ENCODE measurements at regions not wholly inside any gene's neighbourhood (a gene's known extent, or its start where the extent isn't known, plus 50 kb on each side); places are given as distances from the start of the nearest gene placed in this dataset.

GRCh38 chr12:41731061-41731460 is 413.6 kb downstream of the GXYLT1 start:
- WGBS (ENCODE audit: insufficient coverage) = no CpG with 5 or more reads among the region's 2 CpGs
- Histone ChIP-seq H3K27ac (ENCODE audit: low read depth, low read length) (no peak overlapping the region), H3K9me3 (ENCODE audit: control insufficient read depth, insufficient read depth, low read length) (no peaks in the 10 kb centered on the region), H3K36me3 (ENCODE audit: control insufficient read depth, insufficient read depth, low read length) (no peaks in the 10 kb centered on the region), H3K27me3 (ENCODE audit: control insufficient read depth, insufficient read depth, low read length) (no peaks in the 10 kb centered on the region), H3K4me1 (ENCODE audit: control insufficient read depth, insufficient read depth, low read length) (no peaks in the 10 kb centered on the region), H3K4me3 (ENCODE audit: low read depth, low read length) (no peak overlapping the region)
- peak in 2 of 6 donors; percentile 11 to 84 for DNase-seq (ENCODE audit: low read depth in 4 of 6, low spot score in 6 of 6)

GRCh38 chr12:41724216-41724615 is 420.5 kb downstream of the GXYLT1 start:
- no peaks in the 10 kb centered on the region for H3K9me3 ChIP-seq (ENCODE audit: control insufficient read depth, insufficient read depth, low read length)
- H3K4me3 ChIP-seq (ENCODE audit: low read depth, low read length) = no peak overlapping the region
- no peaks in the 10 kb centered on the region for H3K27me3 ChIP-seq (ENCODE audit: control insufficient read depth, insufficient read depth, low read length)
- DNase-seq (ENCODE audit: low read depth in 4 of 6, low spot score in 6 of 6) = no peak
- H3K27ac ChIP-seq (ENCODE audit: low read depth, low read length) = no peak overlapping the region
- 60% methylated on average over 2 of the region's 2 CpGs for WGBS (ENCODE audit: insufficient coverage)
- H3K4me1 ChIP-seq (ENCODE audit: control insufficient read depth, insufficient read depth, low read length) = no peaks in the 10 kb centered on the region
- no peaks in the 10 kb centered on the region for H3K36me3 ChIP-seq (ENCODE audit: control insufficient read depth, insufficient read depth, low read length)

GRCh38 chr12:41719214-41719613 is 425.5 kb downstream of the GXYLT1 start:
- Histone ChIP-seq H3K4me1 (ENCODE audit: control insufficient read depth, insufficient read depth, low read length) (no peaks in the 10 kb centered on the region), H3K36me3 (ENCODE audit: control insufficient read depth, insufficient read depth, low read length) (no peaks in the 10 kb centered on the region), H3K9me3 (ENCODE audit: control insufficient read depth, insufficient read depth, low read length) (no peaks in the 10 kb centered on the region), H3K4me3 (ENCODE audit: low read depth, low read length) (no peak overlapping the region), H3K27ac (ENCODE audit: low read depth, low read length) (no peak overlapping the region), H3K27me3 (ENCODE audit: control insufficient read depth, insufficient read depth, low read length) (no peaks in the 10 kb centered on the region)
- WGBS (ENCODE audit: insufficient coverage) = 60% methylated on average over 1 of the region's 3 CpGs
- no peak for DNase-seq (ENCODE audit: low read depth in 4 of 6, low spot score in 6 of 6)

GRCh38 chr12:41715256-41715655 is 429.4 kb downstream of the GXYLT1 start:
- DNase-seq (ENCODE audit: low read depth in 4 of 6, low spot score in 6 of 6) = no peak
- Histone ChIP-seq H3K4me3 (ENCODE audit: low read depth, low read length) (no peak overlapping the region), H3K27me3 (ENCODE audit: control insufficient read depth, insufficient read depth, low read length) (no peaks in the 10 kb centered on the region), H3K9me3 (ENCODE audit: control insufficient read depth, insufficient read depth, low read length) (no peaks in the 10 kb centered on the region), H3K4me1 (ENCODE audit: control insufficient read depth, insufficient read depth, low read length) (no peaks in the 10 kb centered on the region), H3K27ac (ENCODE audit: low read depth, low read length) (no peak overlapping the region), H3K36me3 (ENCODE audit: control insufficient read depth, insufficient read depth, low read length) (no peaks in the 10 kb centered on the region)
- no CpG with 5 or more reads among the region's 3 CpGs for WGBS (ENCODE audit: insufficient coverage)

GRCh38 chr12:41709463-41710285 is 435.0 kb downstream of the GXYLT1 start:
- H3K9me3 ChIP-seq (ENCODE audit: control insufficient read depth, insufficient read depth, low read length) = no peaks in the 10 kb centered on the region
- H3K27me3 ChIP-seq (ENCODE audit: control insufficient read depth, insufficient read depth, low read length) = no peaks in the 10 kb centered on the region
- WGBS (ENCODE audit: insufficient coverage) = 47% methylated on average over 2 of the region's 5 CpGs
- no peaks in the 10 kb centered on the region for H3K4me1 ChIP-seq (ENCODE audit: control insufficient read depth, insufficient read depth, low read length)
- no peaks in the 10 kb centered on the region for H3K36me3 ChIP-seq (ENCODE audit: control insufficient read depth, insufficient read depth, low read length)
- H3K27ac ChIP-seq (ENCODE audit: low read depth, low read length) = no peak overlapping the region
- no peak overlapping the region for H3K4me3 ChIP-seq (ENCODE audit: low read depth, low read length)
- DNase-seq (ENCODE audit: low read depth in 4 of 6, low spot score in 6 of 6) = peak in 1 of 6 donors; percentile 25

- no peak overlapping the region for H3K4me3 ChIP-seq (ENCODE audit: low read depth, low read length)
- H3K27ac ChIP-seq (ENCODE audit: low read depth, low read length) = no peak overlapping the region
- DNase-seq (ENCODE audit: low read depth in 4 of 6, low spot score in 6 of 6) = peak in 2 of 6 donors; percentile 39 to 43
- WGBS (ENCODE audit: insufficient coverage) = 59% methylated on average over 2 of the region's 3 CpGs
- no peaks in the 10 kb centered on the region for H3K4me1 ChIP-seq (ENCODE audit: control insufficient read depth, insufficient read depth, low read length)
- no peaks in the 10 kb centered on the region for H3K36me3 ChIP-seq (ENCODE audit: control insufficient read depth, insufficient read depth, low read length)
- H3K27me3 ChIP-seq (ENCODE audit: control insufficient read depth, insufficient read depth, low read length) = no peaks in the 10 kb centered on the region
- H3K9me3 ChIP-seq (ENCODE audit: control insufficient read depth, insufficient read depth, low read length) = no peaks in the 10 kb centered on the region
Observed at GRCh38 chr12:41709012-41709411, 435.7 kb downstream of the GXYLT1 start.

GRCh38 chr12:41706376-41706775 is 438.3 kb downstream of the GXYLT1 start:
- H3K27ac ChIP-seq (ENCODE audit: low read depth, low read length) = no peak overlapping the region
- no peaks in the 10 kb centered on the region for H3K9me3 ChIP-seq (ENCODE audit: control insufficient read depth, insufficient read depth, low read length)
- H3K36me3 ChIP-seq (ENCODE audit: control insufficient read depth, insufficient read depth, low read length) = no peaks in the 10 kb centered on the region
- no peak overlapping the region for H3K4me3 ChIP-seq (ENCODE audit: low read depth, low read length)
- DNase-seq (ENCODE audit: low read depth in 4 of 6, low spot score in 6 of 6) = no peak
- no peaks in the 10 kb centered on the region for H3K4me1 ChIP-seq (ENCODE audit: control insufficient read depth, insufficient read depth, low read length)
- WGBS (ENCODE audit: insufficient coverage) = no CpG with 5 or more reads among the region's 1 CpG
- no peaks in the 10 kb centered on the region for H3K27me3 ChIP-seq (ENCODE audit: control insufficient read depth, insufficient read depth, low read length)

GRCh38 chr12:41701943-41702601 is 442.6 kb downstream of the GXYLT1 start:
- no CpG with 5 or more reads among the region's 2 CpGs for WGBS (ENCODE audit: insufficient coverage)
- Histone ChIP-seq H3K36me3 (ENCODE audit: control insufficient read depth, insufficient read depth, low read length) (no peaks in the 10 kb centered on the region), H3K27ac (ENCODE audit: low read depth, low read length) (no peak overlapping the region), H3K9me3 (ENCODE audit: control insufficient read depth, insufficient read depth, low read length) (no peaks in the 10 kb centered on the region), H3K27me3 (ENCODE audit: control insufficient read depth, insufficient read depth, low read length) (no peaks in the 10 kb centered on the region), H3K4me3 (ENCODE audit: low read depth, low read length) (no peak overlapping the region), H3K4me1 (ENCODE audit: control insufficient read depth, insufficient read depth, low read length) (no peaks in the 10 kb centered on the region)
- peak in 1 of 6 donors; percentile 69 for DNase-seq (ENCODE audit: low read depth in 4 of 6, low spot score in 6 of 6)

GRCh38 chr12:41700940-41701339 is 443.7 kb downstream of the GXYLT1 start:
- Histone ChIP-seq H3K4me1 (ENCODE audit: control insufficient read depth, insufficient read depth, low read length) (no peaks in the 10 kb centered on the region), H3K27me3 (ENCODE audit: control insufficient read depth, insufficient read depth, low read length) (no peaks in the 10 kb centered on the region), H3K36me3 (ENCODE audit: control insufficient read depth, insufficient read depth, low read length) (no peaks in the 10 kb centered on the region), H3K9me3 (ENCODE audit: control insufficient read depth, insufficient read depth, low read length) (no peaks in the 10 kb centered on the region), H3K27ac (ENCODE audit: low read depth, low read length) (no peak overlapping the region), H3K4me3 (ENCODE audit: low read depth, low read length) (no peak overlapping the region)
- WGBS (ENCODE audit: insufficient coverage) = 76% methylated on average over 2 of the region's 4 CpGs
- no peak for DNase-seq (ENCODE audit: low read depth in 4 of 6, low spot score in 6 of 6)

GRCh38 chr12:41699658-41700057 is 445.0 kb downstream of the GXYLT1 start:
- H3K4me3 ChIP-seq (ENCODE audit: low read depth, low read length) = no peak overlapping the region
- H3K27me3 ChIP-seq (ENCODE audit: control insufficient read depth, insufficient read depth, low read length) = no peaks in the 10 kb centered on the region
- H3K9me3 ChIP-seq (ENCODE audit: control insufficient read depth, insufficient read depth, low read length) = no peaks in the 10 kb centered on the region
- no peak overlapping the region for H3K27ac ChIP-seq (ENCODE audit: low read depth, low read length)
- 88% methylated on average over 3 of the region's 3 CpGs for WGBS (ENCODE audit: insufficient coverage)
- H3K36me3 ChIP-seq (ENCODE audit: control insufficient read depth, insufficient read depth, low read length) = no peaks in the 10 kb centered on the region
- DNase-seq (ENCODE audit: low read depth in 4 of 6, low spot score in 6 of 6) = no peak
- H3K4me1 ChIP-seq (ENCODE audit: control insufficient read depth, insufficient read depth, low read length) = no peaks in the 10 kb centered on the region

Measured in spinal cord (tissue), 9 donors.